Right ventricle myocardium inferior (tissue), 1 donor: ENCODE measurements at regions not wholly inside any gene's neighbourhood (a gene's known extent, or its start where the extent isn't known, plus 50 kb on each side); places are given as distances from the start of the nearest gene placed in this dataset.

Experiments
- ATAC-seq: fragments of 200-7000 bp; cut with Tn5 transposase; one replicate; pipeline ENCODE4 v1.9.1; 2020; ENCODE audit warnings: mild to moderate bottlenecking, moderate library complexity
- DNase-seq: peaks from one replicate; pipeline ENCODE4 v3.0.0; 2021; ENCODE audit errors: missing footprints
- intact Hi-C: fragments of 100-400 bp; cut with DNase I; formaldehyde crosslinking; loops from one replicate; pipeline ENCODE4 v1.11.0; 2022
- donor health status: DM: no; HTN: yes; CAD: no; lungs with severe emphysema.

GRCh38 chr9:88722753-88723152 lies 187.8 kb downstream of the NXNL2 start:
- ATAC-seq = no peak
- intact Hi-C loops = loop anchor here (2.0 to 5.0 kb wide), 2 partner anchors 150 to 278 kb away; no protein-coding TSS in a partner anchor
- DNase-seq = no peak

- ATAC-seq (no peak), DNase-seq (no peak)
- intact Hi-C loops = loop anchor here (2.0 to 5.0 kb wide), 2 partner anchors 149 to 277 kb away; no protein-coding TSS in a partner anchor
These were observed 188.8 kb downstream of the NXNL2 start for GRCh38 chr9:88723751-88724150.

GRCh38 chr9:88724331-88724730 lies 189.4 kb downstream of the NXNL2 start:
- peak; percentile 81 for ATAC-seq
- no peak for DNase-seq

GRCh38 chr9:88725300-88726019 lies 190.5 kb downstream of the NXNL2 start:
- intact Hi-C loops = loop anchor here (5.0 kb wide), 1 partner anchor 68 kb away; no protein-coding TSS in a partner anchor
- ATAC-seq = peak; percentile 21
- DNase-seq = no peak

More at GRCh38 chr9:88724331-88724730, 189.4 kb downstream of the NXNL2 start:
- intact Hi-C loops = loop anchor here (5.0 kb wide), 1 partner anchor 148 kb away; no protein-coding TSS in a partner anchor

GRCh38 chr9:88726803-88727202 lies 191.8 kb downstream of the NXNL2 start:
- ATAC-seq (no peak), DNase-seq (no peak)
- intact Hi-C loops = loop anchor here (5.0 kb wide), 1 partner anchor 70 kb away; no protein-coding TSS in a partner anchor

- DNase-seq = no peak
- no peak for ATAC-seq
- intact Hi-C loops = loop anchor here (10.0 kb wide), 1 partner anchor 136 kb away; no protein-coding TSS in a partner anchor
These were observed 195.8 kb downstream of the NXNL2 start for GRCh38 chr9:88730780-88731179.

- intact Hi-C loops = loop anchor here (10.0 kb wide), 1 partner anchor 137 kb away; no protein-coding TSS in a partner anchor
- peak; percentile 61 for ATAC-seq
- DNase-seq = no peak
These were observed 197.2 kb downstream of the NXNL2 start for GRCh38 chr9:88732128-88732527.

GRCh38 chr9:88733651-88734421 lies 198.9 kb downstream of the NXNL2 start:
- ATAC-seq (peak; percentile 86), DNase-seq (peak; percentile 93)
- intact Hi-C loops = loop anchor here (10.0 kb wide), 1 partner anchor 139 kb away; no protein-coding TSS in a partner anchor

- DNase-seq (no peak), ATAC-seq (no peak)
- intact Hi-C loops = loop anchor here (10.0 kb wide), 1 partner anchor 140 kb away; no protein-coding TSS in a partner anchor
These were observed 199.5 kb downstream of the NXNL2 start for GRCh38 chr9:88734527-88734926.

GRCh38 chr9:88736136-88736637 lies 201.2 kb downstream of the NXNL2 start:
- intact Hi-C loops = loop anchor here (10.0 kb wide), 1 partner anchor 141 kb away; no protein-coding TSS in a partner anchor
- ATAC-seq (no peak), DNase-seq (no peak)

GRCh38 chr9:88737031-88737430 lies 202.1 kb downstream of the NXNL2 start:
- no peak for DNase-seq
- intact Hi-C loops = loop anchor here (10.0 kb wide), 1 partner anchor 142 kb away; no protein-coding TSS in a partner anchor
- no peak for ATAC-seq

- intact Hi-C loops = loop anchor here (10.0 kb wide), 1 partner anchor 143 kb away; no protein-coding TSS in a partner anchor
- no peak for DNase-seq
- ATAC-seq = no peak
These were observed 202.9 kb downstream of the NXNL2 start for GRCh38 chr9:88737876-88738275.

GRCh38 chr9:88738709-88739108 lies 203.7 kb downstream of the NXNL2 start:
- DNase-seq = no peak
- no peak for ATAC-seq
- intact Hi-C loops = loop anchor here (10.0 kb wide), 1 partner anchor 144 kb away; no protein-coding TSS in a partner anchor

- no peak for DNase-seq
- no peak for ATAC-seq
- intact Hi-C loops = loop anchor here (10.0 kb wide), 1 partner anchor 145 kb away; no protein-coding TSS in a partner anchor
These were observed 204.4 kb downstream of the NXNL2 start for GRCh38 chr9:88739373-88739772.

GRCh38 chr9:88740844-88741243 lies 205.9 kb downstream of the NXNL2 start:
- DNase-seq (no peak), ATAC-seq (no peak)
- intact Hi-C loops = no loop called here

GRCh38 chr9:88741335-88741734 lies 206.4 kb downstream of the NXNL2 start:
- DNase-seq = no peak
- ATAC-seq = no peak
- intact Hi-C loops = no loop called here

- intact Hi-C loops = no loop called here
- no peak for DNase-seq
- ATAC-seq = peak; percentile 47
These were observed 207.5 kb downstream of the NXNL2 start for GRCh38 chr9:88742483-88742882.

- ATAC-seq (no peak), DNase-seq (no peak)
- intact Hi-C loops = no loop called here
These were observed 207.9 kb downstream of the NXNL2 start for GRCh38 chr9:88742905-88743304.
